ENCODE measurements at regions not wholly inside any gene's neighbourhood (a gene's known extent, or its start where the extent isn't known, plus 50 kb on each side); places are given as distances from the start of the nearest gene placed in this dataset.

- no peak for TF ChIP-seq CTCF (IDR thresholded peaks at IDR 0.05; ENCODE audit: insufficient read depth, low read length, severe bottlenecking)
- FAIRE-seq (peak; percentile 100), DNase-seq (ENCODE audit: low read depth) (no peak)
- no peaks in the 10 kb centered on the region for H3K27me3 ChIP-seq (ENCODE audit: control insufficient read depth, insufficient read depth, low read length)
- no peak overlapping the region for H3K4me3 ChIP-seq (ENCODE audit: low read depth, low read length)
- no peaks in the 10 kb centered on the region for H3K36me3 ChIP-seq (ENCODE audit: control insufficient read depth, insufficient read depth, low read length)
Observed at GRCh38 chr13:19069684-19070397, 111.8 kb downstream of the TUBA3C start.

GRCh38 chr13:19068691-19069090 is 112.9 kb downstream of the TUBA3C start:
- no peak for TF ChIP-seq CTCF (IDR thresholded peaks at IDR 0.05; ENCODE audit: insufficient read depth, low read length, severe bottlenecking)
- Histone ChIP-seq H3K36me3 (ENCODE audit: control insufficient read depth, insufficient read depth, low read length) (no peaks in the 10 kb centered on the region), H3K27me3 (ENCODE audit: control insufficient read depth, insufficient read depth, low read length) (no peaks in the 10 kb centered on the region), H3K4me3 (ENCODE audit: low read depth, low read length) (no peak overlapping the region)
- no peak for FAIRE-seq
- no peak for DNase-seq (ENCODE audit: low read depth)

- FAIRE-seq = no peak
- no peaks in the 10 kb centered on the region for H3K27me3 ChIP-seq (ENCODE audit: control insufficient read depth, insufficient read depth, low read length)
Observed at GRCh38 chr13:19067767-19068166, 113.9 kb downstream of the TUBA3C start.

GRCh38 chr13:19062801-19063200 is 118.8 kb downstream of the TUBA3C start:
- H3K36me3 ChIP-seq (ENCODE audit: control insufficient read depth, insufficient read depth, low read length) = no peaks in the 10 kb centered on the region
- no peak for DNase-seq (ENCODE audit: low read depth)
- no peak for FAIRE-seq
- H3K27me3 ChIP-seq (ENCODE audit: control insufficient read depth, insufficient read depth, low read length) = no peaks in the 10 kb centered on the region
- H3K4me3 ChIP-seq (ENCODE audit: low read depth, low read length) = no peak overlapping the region
- no peak for TF ChIP-seq CTCF (IDR thresholded peaks at IDR 0.05; ENCODE audit: insufficient read depth, low read length, severe bottlenecking)

More at GRCh38 chr13:19067767-19068166, 113.9 kb downstream of the TUBA3C start:
- TF ChIP-seq CTCF (IDR thresholded peaks at IDR 0.05; ENCODE audit: insufficient read depth, low read length, severe bottlenecking) = no peak
- Histone ChIP-seq H3K36me3 (ENCODE audit: control insufficient read depth, insufficient read depth, low read length) (no peaks in the 10 kb centered on the region), H3K4me3 (ENCODE audit: low read depth, low read length) (no peak overlapping the region)
- DNase-seq (ENCODE audit: low read depth) = no peak

DNA sequence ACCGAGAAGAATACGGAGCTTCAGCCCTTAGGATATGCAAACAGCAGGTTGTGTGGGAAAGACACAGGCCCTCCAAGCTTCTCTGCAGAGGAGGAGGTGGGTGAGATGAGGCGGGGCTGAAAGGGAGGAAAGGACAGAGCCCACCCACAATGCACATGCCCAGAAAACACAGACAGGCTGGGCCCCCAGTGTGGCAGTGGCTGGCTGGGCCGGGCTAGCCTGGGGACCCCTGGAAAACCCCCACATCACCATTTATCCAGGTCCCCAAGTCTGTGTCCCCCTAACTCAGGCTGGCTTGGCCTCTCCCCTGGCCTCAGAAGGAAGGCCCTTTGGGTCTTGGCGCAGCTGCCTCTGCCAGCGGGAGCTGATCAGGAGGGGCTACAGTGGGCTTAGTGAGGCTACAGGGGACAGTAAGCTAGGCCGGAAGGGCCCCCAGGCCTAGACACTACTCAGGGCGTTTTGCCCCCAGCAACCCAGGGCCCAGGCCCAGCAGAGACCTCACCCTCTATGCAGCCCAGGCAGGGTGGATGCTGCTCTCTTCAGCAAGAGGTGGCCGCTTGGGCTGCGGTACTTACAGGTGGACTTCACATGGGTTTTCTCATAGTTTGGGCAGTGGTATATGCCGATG is 119.5 kb downstream of the TUBA3C start:
- no peak overlapping the region for H3K4me3 ChIP-seq (ENCODE audit: low read depth, low read length)
- no peaks in the 10 kb centered on the region for H3K27me3 ChIP-seq (ENCODE audit: control insufficient read depth, insufficient read depth, low read length)
- FAIRE-seq = no peak
- no peak for DNase-seq (ENCODE audit: low read depth)
- H3K36me3 ChIP-seq (ENCODE audit: control insufficient read depth, insufficient read depth, low read length) = no peaks in the 10 kb centered on the region
- no peak for TF ChIP-seq CTCF (IDR thresholded peaks at IDR 0.05; ENCODE audit: insufficient read depth, low read length, severe bottlenecking)

Data from bronchial epithelial cell (primary cell).